ENCODE measurements at regions not wholly inside any gene's neighbourhood (a gene's known extent, or its start where the extent isn't known, plus 50 kb on each side); places are given as distances from the start of the nearest gene placed in this dataset.

- no peak for TF ChIP-seq ZBTB40 (IDR thresholded peaks at IDR 0.05)
- TF ChIP-seq ZBTB40 (CRISPR knock-in tag; IDR thresholded peaks at IDR 0.05), result no peak
- no peak for TF ChIP-seq GRHL1 (CRISPR knock-in tag; conservative IDR thresholded peaks at IDR 0.05)
- TF ChIP-seq ZNF576 (CRISPR knock-in tag; IDR thresholded peaks at IDR 0.05), result no peak
- TF ChIP-seq ZC3H4 (CRISPR knock-in tag; IDR thresholded peaks at IDR 0.05; ENCODE audit: borderline replicate concordance), result no peak
- no peak; the same call in 1 of the 2 replicates for TF ChIP-seq ZNF292 (CRISPR knock-in tag; IDR thresholded peaks at IDR 0.05; ENCODE audit: borderline replicate concordance, low read depth)
- peak; percentile 95 for TF ChIP-seq FOXA3 (CRISPR knock-in tag; IDR thresholded peaks at IDR 0.05)
- no peak for TF ChIP-seq BCLAF1 (IDR thresholded peaks at IDR 0.05)
- no peak for TF ChIP-seq NFE2L2 (IDR thresholded peaks at IDR 0.05; ENCODE audit: low read length)
- no peak; the same call in 1 of the 2 replicates for TF ChIP-seq HBP1 (CRISPR knock-in tag; IDR thresholded peaks at IDR 0.05; ENCODE audit: low read depth)
- peak; percentile 58; the same call in 1 of the 2 replicates for TF ChIP-seq KAT7 (CRISPR knock-in tag; IDR thresholded peaks at IDR 0.05; ENCODE audit: borderline replicate concordance)
- 0 out of 2 replicates have a peak, but pooled peaks have one; percentile 69 for TF ChIP-seq ZFP1 (CRISPR knock-in tag; IDR thresholded peaks at IDR 0.05)
- no peak for TF ChIP-seq KLF11 (CRISPR knock-in tag; IDR thresholded peaks at IDR 0.05)
- no peak for TF ChIP-seq SYNCRIP (IDR thresholded peaks at IDR 0.05; ENCODE audit: insufficient read depth, low read depth, low read length)
- TF ChIP-seq NCOR1 (IDR thresholded peaks at IDR 0.05; ENCODE audit: borderline replicate concordance, low read length), result peak; percentile 56; the same call in 1 of the 2 replicates
Measured at GRCh38 chr14:101335061-101335661, 226.1 kb upstream of the DIO3 start (continued).
